A673 (cell line): ENCODE measurements at regions not wholly inside any gene's neighbourhood (a gene's known extent, or its start where the extent isn't known, plus 50 kb on each side); places are given as distances from the start of the nearest gene placed in this dataset.
"Not testable (repeated sequence)": the region's sequence is repeated elsewhere in the genome, so short reads cannot be mapped to it uniquely, and the experiment has no call there.

Source experiments
- EZH2 ChIP-seq: fragments of 200-600 bp; sonication (generic); IDR thresholded peaks from 2 replicates; pipeline ENCODE4 v1.6.1; 2017; ENCODE audit warnings: borderline replicate concordance, low read depth, mild to moderate bottlenecking, mixed read lengths, antibody characterized with exemption, low read length; ENCODE audit not compliant: poor library complexity, severe bottlenecking
- TF ChIP-seq, protein P1 (sequence below): fragments of 300-800, 200-600 bp; sonication (generic); conservative IDR thresholded peaks from 2 replicates; pipeline ENCODE4 v1.5.1; 2017; ENCODE audit warnings: low read depth, mild to moderate bottlenecking, antibody characterized with exemption, low read length, moderate library complexity, mixed read lengths

DNA sequence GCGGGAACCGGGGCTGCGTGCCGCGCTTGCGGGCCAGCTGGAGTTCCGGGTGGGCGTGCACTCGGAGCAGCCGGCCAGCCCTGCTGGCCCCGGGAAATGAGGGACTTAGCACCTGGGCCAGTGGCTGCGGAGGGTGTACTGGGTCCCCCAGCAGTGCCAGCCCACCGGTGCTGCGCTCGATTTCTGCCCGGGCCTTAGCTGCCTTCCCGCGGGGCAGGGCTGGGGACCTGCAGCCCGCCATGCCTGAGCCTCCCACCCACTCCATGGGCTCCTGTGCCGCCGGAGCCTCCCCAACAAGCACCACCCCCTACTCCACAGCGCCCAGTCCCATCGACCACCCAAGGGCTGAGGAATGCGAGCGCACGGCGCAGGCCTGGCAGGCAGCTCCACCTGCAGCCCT lies 77.3 kb downstream of the LYZL1 start:
- TF ChIP-seq, protein P1, sequence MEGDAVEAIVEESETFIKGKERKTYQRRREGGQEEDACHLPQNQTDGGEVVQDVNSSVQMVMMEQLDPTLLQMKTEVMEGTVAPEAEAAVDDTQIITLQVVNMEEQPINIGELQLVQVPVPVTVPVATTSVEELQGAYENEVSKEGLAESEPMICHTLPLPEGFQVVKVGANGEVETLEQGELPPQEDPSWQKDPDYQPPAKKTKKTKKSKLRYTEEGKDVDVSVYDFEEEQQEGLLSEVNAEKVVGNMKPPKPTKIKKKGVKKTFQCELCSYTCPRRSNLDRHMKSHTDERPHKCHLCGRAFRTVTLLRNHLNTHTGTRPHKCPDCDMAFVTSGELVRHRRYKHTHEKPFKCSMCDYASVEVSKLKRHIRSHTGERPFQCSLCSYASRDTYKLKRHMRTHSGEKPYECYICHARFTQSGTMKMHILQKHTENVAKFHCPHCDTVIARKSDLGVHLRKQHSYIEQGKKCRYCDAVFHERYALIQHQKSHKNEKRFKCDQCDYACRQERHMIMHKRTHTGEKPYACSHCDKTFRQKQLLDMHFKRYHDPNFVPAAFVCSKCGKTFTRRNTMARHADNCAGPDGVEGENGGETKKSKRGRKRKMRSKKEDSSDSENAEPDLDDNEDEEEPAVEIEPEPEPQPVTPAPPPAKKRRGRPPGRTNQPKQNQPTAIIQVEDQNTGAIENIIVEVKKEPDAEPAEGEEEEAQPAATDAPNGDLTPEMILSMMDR = not testable (repeated sequence)
- TF ChIP-seq EZH2 = not testable (repeated sequence)
